IPS-18a (cell line): ENCODE measurements at regions not wholly inside any gene's neighbourhood (a gene's known extent, or its start where the extent isn't known, plus 50 kb on each side); places are given as distances from the start of the nearest gene placed in this dataset.

Source experiments
- H3K27ac ChIP-seq: one replicate; pipeline ENCODE4 v1.5.1; 2013; ENCODE audit warnings: low read length
- H3K27me3 ChIP-seq: one replicate; pipeline ENCODE4 v1.6.1; 2013; ENCODE audit warnings: mild to moderate bottlenecking, low read length; ENCODE audit not compliant: control insufficient read depth, insufficient read depth
- H3K36me3 ChIP-seq: one replicate; pipeline ENCODE4 v1.6.1; 2013; ENCODE audit warnings: low read depth, low read length; ENCODE audit not compliant: control insufficient read depth
- H3K4me1 ChIP-seq: one replicate; pipeline ENCODE4 v1.6.1; 2013; ENCODE audit warnings: low read depth, low read length; ENCODE audit not compliant: control insufficient read depth
- H3K4me3 ChIP-seq: one replicate; pipeline ENCODE4 v1.5.1; 2013; ENCODE audit warnings: low read length
- H3K9ac ChIP-seq: one replicate; pipeline ENCODE4 v1.6.1; 2013; ENCODE audit warnings: mild to moderate bottlenecking, low read length, moderate library complexity
- H3K9me3 ChIP-seq: one replicate; pipeline ENCODE4 v1.6.1; 2013; ENCODE audit warnings: low read depth, low read length; ENCODE audit not compliant: control insufficient read depth

DNA sequence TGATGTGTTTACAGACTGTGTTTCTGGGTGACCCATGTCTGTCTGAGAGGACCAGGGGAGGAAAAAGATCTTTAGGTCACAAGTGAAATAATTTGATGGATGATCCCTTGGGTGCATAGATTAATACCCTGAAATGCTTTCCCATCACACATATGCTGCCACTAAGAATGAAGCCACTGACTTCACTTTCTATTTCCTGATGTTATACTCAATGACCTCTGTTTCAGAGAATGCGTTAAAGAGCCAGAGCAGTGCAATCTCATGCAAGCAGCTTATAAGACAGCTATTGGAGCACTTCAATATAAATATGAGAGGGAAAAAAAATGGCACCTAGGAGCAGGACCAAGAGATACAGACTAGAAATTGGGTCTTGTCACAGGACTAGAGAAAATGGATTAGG is 133.7 kb downstream of the KLHL28 start:
- Histone ChIP-seq H3K4me3 (no peak overlapping the region), H3K27ac (no peak overlapping the region), H3K9ac (no peak overlapping the region), H3K36me3 (no peaks in the 10 kb centered on the region), H3K4me1 (no peaks in the 10 kb centered on the region), H3K27me3 (no peaks in the 10 kb centered on the region), H3K9me3 (no peaks in the 10 kb centered on the region)

DNA sequence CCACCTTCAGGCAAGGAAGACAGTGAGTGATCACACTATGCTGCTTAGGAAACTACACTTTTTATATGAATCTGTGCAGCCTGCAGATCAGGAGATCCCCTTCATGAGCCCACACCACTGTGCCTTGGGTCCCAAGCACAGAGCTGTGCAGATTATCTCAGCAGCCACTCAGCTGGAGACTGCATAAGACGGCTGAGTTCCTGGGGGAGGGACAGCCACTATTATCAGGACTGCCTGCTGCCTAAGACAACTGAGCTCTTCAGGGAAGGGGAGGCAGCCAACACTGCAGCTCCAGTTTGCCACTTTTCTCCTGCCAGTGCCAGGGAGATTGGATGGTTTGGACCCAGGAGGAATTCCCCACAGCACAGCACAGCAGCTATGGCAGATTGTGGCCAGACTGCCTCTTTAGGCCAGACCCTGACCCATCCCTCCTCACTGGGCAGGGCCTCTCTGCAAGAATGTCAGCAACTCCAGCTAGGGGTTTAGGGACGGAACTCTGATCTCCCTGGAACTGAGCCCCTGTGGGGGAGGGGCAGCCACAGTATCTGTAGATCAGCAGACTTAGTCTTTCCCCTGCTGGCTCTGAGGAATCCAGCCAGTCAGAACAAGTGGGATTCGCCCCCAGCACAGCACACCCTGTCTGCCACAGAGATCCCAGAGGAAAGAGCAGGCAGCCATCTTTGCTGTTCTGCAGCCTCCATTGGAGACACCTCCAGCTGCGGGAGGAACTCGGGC is 141.3 kb downstream of the KLHL28 start:
- no peak overlapping the region for H3K4me3 ChIP-seq
- H3K36me3 ChIP-seq: no peaks in the 10 kb centered on the region
- no peaks in the 10 kb centered on the region for H3K4me1 ChIP-seq
- no peaks in the 10 kb centered on the region for H3K27me3 ChIP-seq
- no peaks in the 10 kb centered on the region for H3K9me3 ChIP-seq
- H3K27ac ChIP-seq: no peak overlapping the region
- no peak overlapping the region for H3K9ac ChIP-seq

DNA sequence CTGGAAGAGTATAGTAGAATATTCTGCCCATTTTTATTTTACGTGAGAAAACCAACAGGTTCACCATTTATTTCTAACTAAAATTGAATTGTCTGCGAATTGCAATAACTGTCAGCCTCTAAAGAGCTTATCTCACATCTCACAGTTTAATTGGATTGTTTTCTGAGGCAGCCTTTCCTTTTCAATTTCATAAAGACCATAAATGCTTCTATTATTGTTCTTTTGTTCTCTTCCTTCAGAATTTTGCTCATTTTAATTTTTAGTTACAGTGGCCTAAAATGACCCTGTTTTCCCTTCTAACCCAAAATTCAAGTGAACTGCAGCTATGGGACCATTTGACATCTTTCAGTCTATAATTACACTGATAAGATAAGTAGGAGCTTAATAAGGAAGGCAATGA is 147.6 kb downstream of the KLHL28 start:
- Histone ChIP-seq H3K27ac (no peak overlapping the region), H3K4me1 (no peaks in the 10 kb centered on the region), H3K27me3 (no peaks in the 10 kb centered on the region), H3K36me3 (no peaks in the 10 kb centered on the region), H3K9ac (no peak overlapping the region), H3K4me3 (no peak overlapping the region), H3K9me3 (no peaks in the 10 kb centered on the region)

DNA sequence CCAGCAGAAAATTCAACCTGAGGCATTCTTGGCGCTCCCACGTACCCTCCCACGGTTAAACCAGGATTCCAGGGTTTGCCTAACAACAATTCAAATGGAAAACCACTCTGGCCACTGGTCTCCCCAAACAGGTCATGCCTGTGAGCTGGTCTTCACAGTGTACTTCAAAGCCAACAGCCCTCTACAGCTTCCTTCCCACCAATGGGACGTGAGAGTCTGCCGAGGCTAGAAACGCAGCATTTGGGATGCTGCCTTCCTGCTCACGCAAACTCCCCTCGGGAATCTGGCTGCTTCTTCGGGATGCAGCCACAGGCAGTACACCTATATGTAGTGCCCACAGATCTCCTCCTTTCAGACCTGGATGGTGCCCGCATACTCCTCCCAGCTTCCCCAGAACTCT is 149.1 kb downstream of the KLHL28 start:
- Histone ChIP-seq H3K9me3 (no peaks in the 10 kb centered on the region), H3K27ac (no peak overlapping the region), H3K9ac (no peak overlapping the region), H3K36me3 (no peaks in the 10 kb centered on the region), H3K4me3 (no peak overlapping the region), H3K4me1 (no peaks in the 10 kb centered on the region), H3K27me3 (no peaks in the 10 kb centered on the region)

DNA sequence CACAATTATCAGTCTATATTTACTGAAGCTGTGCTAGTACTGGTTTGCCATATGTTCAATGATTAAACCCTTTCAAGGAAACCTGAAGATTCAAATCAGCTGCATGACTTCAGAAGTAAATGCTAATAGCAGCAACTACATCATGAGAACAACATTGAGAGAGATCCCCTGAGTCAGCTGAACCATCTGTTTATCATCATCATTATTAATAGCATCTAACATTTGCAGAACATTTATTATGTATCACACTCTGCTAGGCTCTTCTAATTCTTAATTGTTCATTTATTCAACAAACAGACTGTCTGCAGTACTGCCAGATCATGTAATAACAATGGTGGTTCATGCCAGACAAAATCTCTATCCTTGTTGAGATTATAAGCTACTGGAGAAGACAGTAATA is 157.4 kb downstream of the KLHL28 start:
- Histone ChIP-seq H3K27me3 (no peaks in the 10 kb centered on the region), H3K9ac (no peak overlapping the region), H3K9me3 (no peaks in the 10 kb centered on the region), H3K27ac (no peak overlapping the region), H3K36me3 (no peaks in the 10 kb centered on the region), H3K4me3 (no peak overlapping the region), H3K4me1 (no peaks in the 10 kb centered on the region)

DNA sequence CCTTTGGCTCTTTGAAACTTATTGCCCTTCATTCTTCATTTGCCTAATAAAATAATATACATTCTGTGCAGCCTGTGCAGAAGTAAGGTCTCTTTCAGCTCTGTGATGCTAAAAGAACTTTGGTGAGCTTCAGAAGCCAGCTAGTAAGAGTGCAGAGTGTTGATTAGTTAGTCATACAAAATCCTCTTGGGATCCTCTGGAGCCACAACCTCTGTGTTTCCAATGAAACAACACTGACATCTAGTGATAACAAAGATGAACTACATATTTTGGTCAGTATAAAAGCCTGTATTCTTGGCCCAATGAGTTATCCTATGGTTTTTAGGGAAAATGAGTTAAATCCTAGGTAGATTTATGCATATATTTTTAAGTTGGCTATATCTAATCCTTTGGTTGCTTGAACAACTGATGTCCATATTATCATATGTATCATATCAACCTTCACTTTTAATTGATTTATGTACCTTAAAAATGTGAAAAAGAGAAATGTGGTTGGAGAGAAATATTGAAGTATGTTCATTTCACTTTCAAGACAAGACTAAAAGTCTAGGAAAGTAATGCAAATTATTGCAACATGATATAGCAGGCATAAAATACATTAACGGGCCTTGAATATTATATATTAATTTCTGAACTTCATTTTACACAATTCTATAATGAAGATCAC is 158.4 kb downstream of the KLHL28 start:
- no peaks in the 10 kb centered on the region for H3K27me3 ChIP-seq

DNA sequence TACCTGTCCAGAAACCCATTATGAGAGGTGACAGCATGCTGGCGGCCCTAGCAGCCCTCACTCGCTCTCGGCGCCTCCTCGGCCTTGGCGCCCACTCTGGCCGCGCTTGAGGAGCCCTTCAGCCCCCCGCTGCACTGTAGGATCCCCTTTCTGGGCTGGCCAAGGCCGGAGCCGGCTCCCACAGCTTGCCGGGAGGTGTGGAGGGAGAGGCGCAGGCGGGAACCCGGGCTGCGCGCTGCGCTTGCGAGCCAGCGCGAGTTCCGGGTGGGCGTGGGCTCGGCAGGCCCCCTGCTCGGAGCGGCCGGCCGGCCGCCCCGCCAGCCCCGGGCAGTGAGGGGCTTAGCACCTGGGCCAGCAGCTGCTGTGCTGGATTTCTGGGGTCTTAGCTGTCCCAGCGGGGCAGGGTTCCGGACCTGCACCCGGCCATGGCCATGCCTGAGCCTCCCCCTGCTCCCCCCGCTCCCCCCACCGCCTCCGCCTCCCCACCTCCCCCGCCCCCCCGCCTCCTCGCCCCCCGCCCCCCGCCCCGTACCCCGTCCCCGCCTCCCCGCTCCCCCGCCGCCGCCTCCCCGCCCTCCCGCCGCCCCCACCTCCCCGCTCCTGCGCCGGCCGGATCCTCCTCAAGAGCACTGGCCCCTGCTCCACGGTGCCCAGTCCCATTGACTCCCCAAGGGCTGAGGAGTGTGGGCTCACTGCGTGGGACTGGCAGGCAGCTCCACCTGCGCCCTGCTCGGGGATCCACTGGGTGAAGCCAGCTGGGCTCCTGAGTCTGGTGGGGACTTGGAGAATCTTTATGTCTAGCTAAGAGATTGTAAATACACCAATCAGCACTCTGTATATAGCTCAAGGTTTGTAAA is 163.1 kb downstream of the KLHL28 start:
- H3K27me3 ChIP-seq: no peaks in the 10 kb centered on the region
- H3K4me1 ChIP-seq: no peaks in the 10 kb centered on the region
- H3K9ac ChIP-seq: no peak overlapping the region
- no peak overlapping the region for H3K4me3 ChIP-seq
- no peaks in the 10 kb centered on the region for H3K9me3 ChIP-seq
- H3K36me3 ChIP-seq: no peaks in the 10 kb centered on the region
- H3K27ac ChIP-seq: no peak overlapping the region

More for the DNA sequence above, 158.4 kb downstream of the KLHL28 start:
- no peaks in the 10 kb centered on the region for H3K9me3 ChIP-seq
- no peak overlapping the region for H3K4me3 ChIP-seq
- no peaks in the 10 kb centered on the region for H3K36me3 ChIP-seq
- H3K4me1 ChIP-seq: no peaks in the 10 kb centered on the region
- no peak overlapping the region for H3K27ac ChIP-seq
- H3K9ac ChIP-seq: no peak overlapping the region

DNA sequence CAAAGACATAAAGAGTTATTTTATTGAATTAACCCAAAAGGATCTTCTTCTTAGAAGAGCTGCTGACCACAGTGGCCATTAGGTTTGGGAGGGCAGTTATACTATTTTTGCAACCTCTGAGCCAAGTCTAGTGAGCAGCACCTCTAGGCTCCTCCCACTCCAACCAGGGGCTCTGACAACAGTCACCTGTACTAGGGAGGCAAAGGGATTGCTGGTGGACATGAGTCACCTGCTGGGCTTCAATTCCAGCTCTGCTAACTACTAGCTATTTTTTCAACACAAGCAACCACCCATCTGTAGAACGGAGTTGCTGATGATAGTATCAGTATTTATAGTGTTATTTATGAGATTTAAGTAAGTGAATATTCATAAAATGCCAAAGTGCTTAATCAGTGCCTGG is 166.0 kb downstream of the KLHL28 start:
- Histone ChIP-seq H3K9ac (no peak overlapping the region), H3K27me3 (no peaks in the 10 kb centered on the region), H3K9me3 (no peaks in the 10 kb centered on the region), H3K4me3 (no peak overlapping the region), H3K4me1 (no peaks in the 10 kb centered on the region), H3K36me3 (no peaks in the 10 kb centered on the region), H3K27ac (no peak overlapping the region)

DNA sequence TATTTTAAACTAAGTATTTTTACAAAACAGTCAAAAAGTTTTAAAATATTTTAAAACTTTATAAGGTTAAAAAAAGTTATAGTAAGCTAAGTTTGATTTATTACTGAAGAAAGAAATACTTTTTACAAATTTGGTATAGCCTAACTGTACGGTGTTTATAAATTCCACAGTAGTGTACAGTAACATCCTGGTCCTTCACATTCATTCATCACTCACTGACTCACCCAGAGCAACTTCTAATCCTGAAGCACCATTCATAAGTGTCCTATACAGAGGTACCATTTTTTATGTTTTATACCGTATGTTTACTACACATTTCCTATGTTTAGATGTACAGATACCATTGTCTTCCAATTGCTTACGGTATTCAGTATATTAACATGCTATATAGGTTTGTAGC is 170.0 kb downstream of the KLHL28 start:
- Histone ChIP-seq H3K27me3 (no peaks in the 10 kb centered on the region), H3K27ac (no peak overlapping the region), H3K4me3 (no peak overlapping the region), H3K9me3 (no peaks in the 10 kb centered on the region), H3K9ac (no peak overlapping the region), H3K36me3 (no peaks in the 10 kb centered on the region), H3K4me1 (no peaks in the 10 kb centered on the region)

DNA sequence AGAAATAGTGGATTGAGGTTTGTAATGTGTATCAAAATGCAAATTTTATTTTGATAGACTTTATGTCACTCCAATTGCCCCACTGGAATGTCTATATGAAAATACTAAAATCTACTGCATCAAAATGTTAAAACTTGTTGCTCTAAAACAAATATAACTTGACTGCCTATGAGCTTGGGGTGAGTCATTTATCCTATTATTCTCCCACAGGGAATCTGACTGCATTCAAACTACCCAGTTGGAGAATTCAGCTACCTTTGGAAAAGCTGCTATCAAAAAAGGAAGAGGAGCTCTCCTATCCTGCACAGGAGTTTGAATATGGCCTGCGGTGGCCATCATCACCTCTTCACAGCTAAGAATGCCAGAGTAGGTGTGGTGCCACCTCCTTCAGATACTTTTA is 173.1 kb downstream of the KLHL28 start:
- no peaks in the 10 kb centered on the region for H3K27me3 ChIP-seq
- no peaks in the 10 kb centered on the region for H3K9me3 ChIP-seq
- H3K4me1 ChIP-seq: no peaks in the 10 kb centered on the region
- H3K9ac ChIP-seq: no peak overlapping the region
- H3K36me3 ChIP-seq: no peaks in the 10 kb centered on the region
- no peak overlapping the region for H3K4me3 ChIP-seq
- H3K27ac ChIP-seq: no peak overlapping the region

DNA sequence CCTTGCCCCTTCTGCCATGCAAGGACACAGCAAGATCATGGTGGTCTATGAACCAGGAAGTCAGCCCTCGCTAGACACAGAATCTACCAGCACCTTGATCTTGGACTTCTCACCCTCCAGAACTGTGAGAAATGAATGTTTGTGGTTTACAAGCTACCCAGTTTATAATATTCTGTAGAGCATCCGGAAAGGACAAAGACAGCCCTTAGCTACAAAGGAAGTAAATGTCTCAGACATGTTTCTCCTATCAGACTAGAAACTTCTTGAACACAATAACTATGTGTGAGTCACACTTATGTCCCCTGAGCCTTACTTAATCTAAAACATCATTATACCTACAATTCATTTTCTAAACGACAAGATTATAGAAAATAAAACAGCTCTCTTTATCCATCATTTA is 176.7 kb downstream of the KLHL28 start:
- Histone ChIP-seq H3K36me3 (no peaks in the 10 kb centered on the region), H3K27ac (no peak overlapping the region), H3K9me3 (no peaks in the 10 kb centered on the region), H3K27me3 (no peaks in the 10 kb centered on the region), H3K4me3 (no peak overlapping the region), H3K9ac (no peak overlapping the region), H3K4me1 (no peaks in the 10 kb centered on the region)
